Smooth muscle cell (in vitro differentiated cells): ENCODE measurements at regions not wholly inside any gene's neighbourhood (a gene's known extent, or its start where the extent isn't known, plus 50 kb on each side); places are given as distances from the start of the nearest gene placed in this dataset.

Experiments used
- DNase-seq: peaks from one replicate; lab custom pipeline; 2025; ENCODE audit not compliant: unreplicated experiment; lab: John Stamatoyannopoulos, UW
- H2AFZ ChIP-seq: fragments of 200-600 bp; sonication (generic); 2 replicates; pipeline ENCODE4 v1.6.0; 2016; ENCODE audit warnings: antibody characterized with exemption, low read depth, mild to moderate bottlenecking
- H3F3A ChIP-seq: fragments of 200-600 bp; sonication (generic); 2 replicates; pipeline ENCODE4 v1.6.0; 2017; ENCODE audit warnings: antibody characterized with exemption, low read depth
- H3K27ac ChIP-seq: fragments of 200-600 bp; sonication (generic); 2 replicates; pipeline ENCODE4 v1.5.1; 2016; ENCODE audit warnings: low read depth, mild to moderate bottlenecking
- H3K27me3 ChIP-seq: fragments of 200-600 bp; sonication (generic); 2 replicates; pipeline ENCODE4 v1.6.1; 2016; ENCODE audit warnings: low read depth, mild to moderate bottlenecking
- H3K36me3 ChIP-seq: fragments of 200-600 bp; sonication (generic); 2 replicates; pipeline ENCODE4 v1.5.1; 2016; ENCODE audit warnings: low read depth
- H3K4me1 ChIP-seq: fragments of 200-600 bp; sonication (generic); 2 replicates; pipeline ENCODE4 v1.5.1; 2016; ENCODE audit warnings: low read depth
- H3K4me2 ChIP-seq: fragments of 200-600 bp; sonication (generic); 2 replicates; pipeline ENCODE4 v1.6.0; 2016; ENCODE audit warnings: mild to moderate bottlenecking
- H3K4me3 ChIP-seq: fragments of 200-600 bp; sonication (generic); 2 replicates; pipeline ENCODE4 v1.5.1; 2016; ENCODE audit warnings: mild to moderate bottlenecking
- H3K79me2 ChIP-seq: fragments of 200-600 bp; sonication (generic); 2 replicates; pipeline ENCODE4 v1.6.0; 2016; ENCODE audit warnings: low read depth, mild to moderate bottlenecking
- H3K9ac ChIP-seq: fragments of 200-600 bp; sonication (generic); 2 replicates; pipeline ENCODE4 v1.6.0; 2016; ENCODE audit warnings: low read depth
- H3K9me3 ChIP-seq: fragments of 200-600 bp; sonication (generic); replicated peaks from 2 replicates; pipeline ENCODE4 v1.5.1; 2016; ENCODE audit warnings: low read depth
- H4K20me1 ChIP-seq: fragments of 200-600 bp; sonication (generic); 2 replicates; pipeline ENCODE4 v1.6.0; 2016; ENCODE audit warnings: low read depth
- CTCF ChIP-seq: fragments of 200-600 bp; sonication (generic); IDR thresholded peaks from 2 replicates; pipeline ENCODE4 v1.5.1; 2017; ENCODE audit warnings: borderline replicate concordance, mild to moderate bottlenecking, antibody characterized with exemption; ENCODE audit not compliant: insufficient read depth, poor library complexity, severe bottlenecking
- WGBS: methylation state at CpG from one replicate; pipeline ENCODE4 v1.1.7; 2016; ENCODE audit warnings: low lambda C conversion rate; 5-methylcytosine and 5-hydroxymethylcytosine counted together

GRCh38 chr5:82605441-82605973 lies 327.4 kb upstream of the RPS23 start:
- Histone ChIP-seq H4K20me1 (no peaks in the 10 kb centered on the region), H3K4me3 (no peak overlapping the region), H3K4me1 (no peaks in the 10 kb centered on the region), H3K79me2 (no peaks in the 10 kb centered on the region), H3K27ac (no peak overlapping the region), H3F3A (no peaks in the 10 kb centered on the region), H3K9ac (no peak overlapping the region), H3K9me3 (peaks cover 9% of the 10 kb centered on the region), H3K36me3 (no peaks in the 10 kb centered on the region), H3K4me2 (no peak overlapping the region), H3K27me3 (no peaks in the 10 kb centered on the region), H2AFZ (no peak overlapping the region)
- 97% methylated on average over 2 of the region's 2 CpGs for WGBS
- DNase-seq = no peak
- TF ChIP-seq CTCF = no peak

- no peak for TF ChIP-seq CTCF
- no peak overlapping the region for H3K27ac ChIP-seq
- whole genome bisulfite sequencing = 77% methylated on average over 8 of the region's 8 CpGs
- no peaks in the 10 kb centered on the region for H3K4me1 ChIP-seq
- no peak for DNase-seq
- H3K9ac ChIP-seq = no peak overlapping the region
- peaks cover 5% of the 10 kb centered on the region for H3K9me3 ChIP-seq
- H3K36me3 ChIP-seq = no peaks in the 10 kb centered on the region
- H3K4me3 ChIP-seq = no peak overlapping the region
- H3K79me2 ChIP-seq = no peaks in the 10 kb centered on the region
- H3K4me2 ChIP-seq = no peak overlapping the region
- no peaks in the 10 kb centered on the region for H3K27me3 ChIP-seq
- H4K20me1 ChIP-seq = no peaks in the 10 kb centered on the region
- H3F3A ChIP-seq = no peaks in the 10 kb centered on the region
- H2AFZ ChIP-seq = peak overlapping the region; percentile 89
Observed at GRCh38 chr5:82603033-82603987, 325.2 kb upstream of the RPS23 start.

GRCh38 chr5:82601861-82602260 lies 323.7 kb upstream of the RPS23 start:
- 89% methylated on average over 1 of the region's 1 CpG for WGBS
- DNase-seq = no peak
- H3K4me1 ChIP-seq = no peaks in the 10 kb centered on the region
- no peaks in the 10 kb centered on the region for H4K20me1 ChIP-seq
- TF ChIP-seq CTCF = no peak
- H3K4me2 ChIP-seq = no peak overlapping the region
- no peak overlapping the region for H3K4me3 ChIP-seq
- H2AFZ ChIP-seq = no peak overlapping the region
- no peaks in the 10 kb centered on the region for H3K9me3 ChIP-seq
- H3F3A ChIP-seq = no peaks in the 10 kb centered on the region
- H3K36me3 ChIP-seq = no peaks in the 10 kb centered on the region
- no peak overlapping the region for H3K27ac ChIP-seq
- no peaks in the 10 kb centered on the region for H3K79me2 ChIP-seq
- H3K9ac ChIP-seq = no peak overlapping the region
- no peaks in the 10 kb centered on the region for H3K27me3 ChIP-seq
